Sigmoid colon (tissue), 6 donors: ENCODE measurements at regions not wholly inside any gene's neighbourhood (a gene's known extent, or its start where the extent isn't known, plus 50 kb on each side); places are given as distances from the start of the nearest gene placed in this dataset.

Source experiments
- DNase-seq: peaks from one replicate; pipeline ENCODE4 v3.0.0-alpha.2; 2019
- H3K27ac ChIP-seq, 4 donors: fragments of 200-600 bp; sonication (generic); one replicate each; pipeline ENCODE4 v1.5.1; 2016 to 2019; ENCODE audit warnings: mild to moderate bottlenecking in 1 of 4
- H3K27me3 ChIP-seq, 3 donors: fragments of 200-600 bp; sonication (generic); one replicate each; pipeline ENCODE4 v1.5.1; 2019; ENCODE audit warnings: mild to moderate bottlenecking in 1 of 3
- H3K36me3 ChIP-seq, 4 donors: fragments of 200-600 bp; sonication (generic); one replicate each; pipeline ENCODE4 v1.5.1; 2016 to 2019
- H3K4me1 ChIP-seq, 4 donors: fragments of 200-600 bp; sonication (generic); one replicate each; pipeline ENCODE4 v1.5.1; 2017 to 2019
- H3K4me3 ChIP-seq, 4 donors: fragments of 200-600 bp; sonication (generic); one replicate each; pipeline ENCODE4 v1.5.1; 2017 to 2019; ENCODE audit warnings: mild to moderate bottlenecking in 2 of 4, moderate library complexity in 1 of 4
- H3K9me3 ChIP-seq, 4 donors: fragments of 200-600 bp in 3 of 4; sonication (generic) in 3 of 4; one replicate each; pipeline versions ENCODE4 v1.5.1 to v1.6.1; 2013 to 2019
- EP300 ChIP-seq, 4 donors: sonication (generic); formaldehyde crosslinking; IDR thresholded peaks; one replicate each; pipeline ENCODE4 v1.6.1; 2017; ENCODE audit warnings: antibody characterized with exemption in 4 of 4
- POLR2A ChIP-seq, 2 donors: fragments of 450-650 bp; IDR thresholded peaks; one replicate each; pipeline ENCODE4 v1.6.1; 2016; ENCODE audit warnings: antibody characterized with exemption in 2 of 2, mild to moderate bottlenecking in 2 of 2, moderate library complexity in 2 of 2
- POLR2AphosphoS5 ChIP-seq, 4 donors: sonication (generic); formaldehyde crosslinking; IDR thresholded peaks; one replicate each; pipeline ENCODE4 v1.6.1; 2017; ENCODE audit warnings: antibody characterized with exemption in 4 of 4
- WGBS, 2 donors: extraction: QIAGEN DNeasy Blood & Tissue Kit; methylation state at CpG; one replicate each; pipeline ENCODE4 v1.1.7; 2013; 5-methylcytosine and 5-hydroxymethylcytosine counted together
- intact Hi-C: fragments of 100-400 bp; cut with DNase I; formaldehyde crosslinking; loops from one replicate; pipeline ENCODE4 v1.15.1; 2023
- TF ChIP-seq, protein P1 (sequence below), 4 experiments: fragments of 450-650 bp in 3 of 4; fragments of 200-600 bp in 1 of 4; IDR thresholded peaks; one replicate each; pipeline ENCODE4 v1.5.1; 2016 to 2019; ENCODE audit warnings: antibody characterized with exemption in 4 of 4, mild to moderate bottlenecking in 3 of 4, moderate library complexity in 2 of 4
- donor health status: healthy with polysubstance abuse.
- donor health status: healthy.

DNA sequence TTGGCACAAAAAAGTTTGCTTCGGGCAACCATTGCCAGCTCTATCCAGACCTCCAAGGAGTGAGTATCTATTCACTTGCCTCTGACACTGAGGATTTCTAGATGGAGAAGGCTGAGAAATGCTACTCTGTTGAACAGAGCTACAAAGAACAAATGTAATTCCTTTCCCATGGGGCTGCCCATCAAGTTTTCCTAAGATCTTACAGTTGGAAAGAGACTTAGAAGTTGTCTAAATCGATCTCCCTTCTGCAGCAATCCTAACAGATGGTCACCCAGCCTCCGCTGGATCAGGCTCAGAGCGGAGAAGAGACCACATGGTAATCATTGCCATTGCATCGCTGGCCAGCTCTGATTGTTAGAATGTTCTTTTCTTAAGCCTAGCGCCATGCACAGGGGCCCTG is 110.1 kb upstream of the BCL2L14 start:
- Histone ChIP-seq H3K36me3 (no peaks in the 10 kb centered on the region), H3K4me3 (no peak overlapping the region), H3K9me3 (peaks cover 0 to 3% (median 0%) of the 10 kb centered on the region in 4 donors), H3K27me3 (no peaks in the 10 kb centered on the region), H3K4me1 (no peaks in the 10 kb centered on the region), H3K27ac (no peak overlapping the region)
- no peak for TF ChIP-seq POLR2AphosphoS5 (IDR thresholded peaks at IDR 0.05)
- TF ChIP-seq POLR2A (IDR thresholded peaks at IDR 0.05) = no peak
- TF ChIP-seq, protein P1, sequence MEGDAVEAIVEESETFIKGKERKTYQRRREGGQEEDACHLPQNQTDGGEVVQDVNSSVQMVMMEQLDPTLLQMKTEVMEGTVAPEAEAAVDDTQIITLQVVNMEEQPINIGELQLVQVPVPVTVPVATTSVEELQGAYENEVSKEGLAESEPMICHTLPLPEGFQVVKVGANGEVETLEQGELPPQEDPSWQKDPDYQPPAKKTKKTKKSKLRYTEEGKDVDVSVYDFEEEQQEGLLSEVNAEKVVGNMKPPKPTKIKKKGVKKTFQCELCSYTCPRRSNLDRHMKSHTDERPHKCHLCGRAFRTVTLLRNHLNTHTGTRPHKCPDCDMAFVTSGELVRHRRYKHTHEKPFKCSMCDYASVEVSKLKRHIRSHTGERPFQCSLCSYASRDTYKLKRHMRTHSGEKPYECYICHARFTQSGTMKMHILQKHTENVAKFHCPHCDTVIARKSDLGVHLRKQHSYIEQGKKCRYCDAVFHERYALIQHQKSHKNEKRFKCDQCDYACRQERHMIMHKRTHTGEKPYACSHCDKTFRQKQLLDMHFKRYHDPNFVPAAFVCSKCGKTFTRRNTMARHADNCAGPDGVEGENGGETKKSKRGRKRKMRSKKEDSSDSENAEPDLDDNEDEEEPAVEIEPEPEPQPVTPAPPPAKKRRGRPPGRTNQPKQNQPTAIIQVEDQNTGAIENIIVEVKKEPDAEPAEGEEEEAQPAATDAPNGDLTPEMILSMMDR (IDR thresholded peaks at IDR 0.05) = no peak
- no peak for TF ChIP-seq EP300 (IDR thresholded peaks at IDR 0.05)
- DNase-seq = no peak
- WGBS, 2 donors = 97 to 99% methylated on average over 6 of the region's 6 CpGs
- intact Hi-C loops = no loop called here

DNA sequence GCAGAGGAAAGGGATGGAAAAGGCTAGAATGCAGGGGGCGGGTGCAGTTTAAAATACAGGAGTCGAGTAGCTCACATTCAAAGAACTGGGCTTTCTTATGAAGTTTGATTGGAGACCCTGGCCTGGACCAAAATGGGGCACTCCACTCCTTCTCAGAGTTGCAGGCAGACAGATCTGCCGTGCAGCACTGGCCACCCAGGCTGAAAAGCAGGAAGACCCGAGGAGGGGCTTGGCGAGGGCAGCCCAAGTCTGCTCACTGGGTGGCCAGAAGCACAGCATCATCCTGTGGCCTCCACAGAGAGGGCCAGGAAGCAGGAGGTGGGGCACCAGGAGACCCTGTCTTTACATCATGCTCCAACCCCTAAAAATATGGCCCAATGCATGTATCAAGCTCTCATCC is 109.1 kb upstream of the BCL2L14 start:
- intact Hi-C loops = no loop called here
- Histone ChIP-seq H3K4me3 (no peak overlapping the region), H3K36me3 (no peaks in the 10 kb centered on the region), H3K4me1 (no peaks in the 10 kb centered on the region), H3K27me3 (no peaks in the 10 kb centered on the region), H3K27ac (no peak overlapping the region), H3K9me3 (peaks cover 0 to 3% (median 0%) of the 10 kb centered on the region in 4 donors)
- no peak for DNase-seq
- 80 to 89% methylated on average over 5 of the region's 5 CpGs for WGBS, 2 donors
- TF ChIP-seq EP300 (IDR thresholded peaks at IDR 0.05) = no peak
- TF ChIP-seq, protein P1 (IDR thresholded peaks at IDR 0.05) = no peak
- no peak for TF ChIP-seq POLR2A (IDR thresholded peaks at IDR 0.05)
- no peak for TF ChIP-seq POLR2AphosphoS5 (IDR thresholded peaks at IDR 0.05)

DNA sequence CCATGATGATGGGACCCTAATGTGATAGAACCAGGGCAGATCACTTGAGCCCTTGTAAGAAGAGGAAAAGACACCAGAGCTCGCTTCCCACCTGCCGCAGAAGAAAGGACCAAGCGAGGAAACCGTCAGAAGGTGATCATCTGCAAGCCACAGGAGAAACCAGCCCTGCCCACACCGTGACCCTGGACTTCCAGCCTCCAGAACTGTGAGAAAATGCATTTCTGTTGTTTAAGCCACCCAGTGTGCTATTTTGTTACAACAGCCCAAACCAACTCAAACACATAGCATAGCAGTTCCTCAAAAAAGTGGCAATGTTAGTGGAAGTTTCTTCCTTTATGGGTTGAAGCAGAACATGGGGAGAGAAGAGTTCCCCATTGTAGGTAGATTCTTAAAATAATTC is 107.9 kb upstream of the BCL2L14 start:
- Histone ChIP-seq H3K27ac (no peak overlapping the region), H3K9me3 (peaks cover 0 to 3% (median 0%) of the 10 kb centered on the region in 4 donors), H3K27me3 (no peaks in the 10 kb centered on the region), H3K4me3 (no peak overlapping the region), H3K4me1 (no peaks in the 10 kb centered on the region), H3K36me3 (no peaks in the 10 kb centered on the region)
- 96 to 97% methylated on average over 5 of the region's 5 CpGs for WGBS, 2 donors
- intact Hi-C loops = no loop called here
- TF ChIP-seq EP300 (IDR thresholded peaks at IDR 0.05) (no peak), POLR2A (IDR thresholded peaks at IDR 0.05) (no peak), POLR2AphosphoS5 (IDR thresholded peaks at IDR 0.05) (no peak)
- TF ChIP-seq, protein P1 (IDR thresholded peaks at IDR 0.05) = no peak
- DNase-seq = no peak

DNA sequence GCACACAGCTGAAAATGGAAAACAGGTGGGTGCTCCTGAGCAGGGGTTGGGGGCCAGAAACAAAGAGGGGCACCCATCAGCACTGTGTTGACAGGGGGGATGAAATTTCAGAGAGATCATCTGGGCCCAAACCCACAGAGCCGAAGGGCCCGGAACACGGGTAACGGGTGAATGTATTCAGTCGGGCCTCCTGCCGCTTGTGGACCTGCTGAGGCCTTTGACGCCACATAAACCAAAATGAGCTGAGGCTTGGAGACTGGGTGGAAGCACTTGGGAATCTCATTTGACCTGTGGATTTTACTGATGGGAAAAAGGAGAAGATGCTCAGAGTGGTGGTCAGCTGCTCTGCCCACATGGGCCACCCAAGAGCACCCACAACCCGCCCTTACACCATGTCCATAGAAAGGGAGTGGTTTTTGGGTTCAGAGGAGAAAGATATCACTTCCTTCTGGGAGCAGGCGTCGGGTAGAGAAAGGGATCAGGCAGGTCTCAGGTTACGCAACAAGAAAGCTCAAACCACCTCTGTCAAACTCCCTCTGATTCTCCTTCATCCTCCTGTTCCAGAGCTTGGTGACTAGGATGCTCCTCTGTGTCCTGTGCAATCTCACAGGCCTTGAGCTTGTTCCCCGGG is 106.8 kb upstream of the BCL2L14 start:
- no peaks in the 10 kb centered on the region for H3K27me3 ChIP-seq
- TF ChIP-seq EP300 (IDR thresholded peaks at IDR 0.05) = no peak
- no peak for TF ChIP-seq POLR2A (IDR thresholded peaks at IDR 0.05)
- TF ChIP-seq POLR2AphosphoS5 (IDR thresholded peaks at IDR 0.05) = no peak
- TF ChIP-seq, protein P1 (IDR thresholded peaks at IDR 0.05) = no peak
- intact Hi-C loops = no loop called here

More for the DNA sequence above, 106.8 kb upstream of the BCL2L14 start:
- Histone ChIP-seq H3K4me1 (no peaks in the 10 kb centered on the region), H3K36me3 (no peaks in the 10 kb centered on the region), H3K27ac (no peak overlapping the region), H3K9me3 (peaks cover 0 to 3% (median 0%) of the 10 kb centered on the region in 4 donors), H3K4me3 (no peak overlapping the region)
- 87 to 94% methylated on average over 12 of the region's 12 CpGs for WGBS, 2 donors
- DNase-seq = no peak
